H9 (cell line): ENCODE measurements at regions not wholly inside any gene's neighbourhood (a gene's known extent, or its start where the extent isn't known, plus 50 kb on each side); places are given as distances from the start of the nearest gene placed in this dataset.

Experiments
- DNase-seq: peaks from one replicate; pipeline ENCODE4 v3.0.0-alpha.2; 2017
- H2AFZ ChIP-seq: one replicate; pipeline ENCODE4 v1.6.1; 2013; ENCODE audit warnings: mild to moderate bottlenecking, low read length, control low read depth, moderate library complexity
- H2AK5ac ChIP-seq: 2 replicates; pipeline ENCODE4 v1.6.1; 2013; ENCODE audit warnings: low read length, control low read depth, mixed read lengths; ENCODE audit not compliant: insufficient read length
- H2BK120ac ChIP-seq: one replicate; pipeline ENCODE4 v1.6.1; 2013; ENCODE audit warnings: low read depth, mild to moderate bottlenecking, low read length, control low read depth, inconsistent platforms; ENCODE audit not compliant: poor library complexity, severe bottlenecking
- H2BK12ac ChIP-seq: 2 replicates; pipeline ENCODE4 v1.6.1; 2013; ENCODE audit warnings: low read length, control low read depth, mixed read lengths, low read depth; ENCODE audit not compliant: insufficient read length
- H2BK15ac ChIP-seq: 2 replicates; pipeline ENCODE4 v1.6.1; 2013; ENCODE audit warnings: low read depth, low read length, control low read depth
- H2BK20ac ChIP-seq: one replicate; pipeline ENCODE4 v1.6.1; 2013; ENCODE audit warnings: low read depth, mild to moderate bottlenecking, low read length, control low read depth, inconsistent platforms; ENCODE audit not compliant: poor library complexity, severe bottlenecking
- H2BK5ac ChIP-seq: 2 replicates; pipeline ENCODE4 v1.6.1; 2013; ENCODE audit warnings: low read length, control low read depth, mixed read lengths; ENCODE audit not compliant: insufficient read length
- H3K14ac ChIP-seq: 2 replicates; pipeline ENCODE4 v1.6.1; 2013; ENCODE audit warnings: low read length, control low read depth; ENCODE audit not compliant: insufficient read depth
- H3K18ac ChIP-seq: 2 replicates; pipeline ENCODE4 v1.6.1; 2013; ENCODE audit warnings: low read depth, mild to moderate bottlenecking, mixed read lengths, low read length, control low read depth; ENCODE audit not compliant: insufficient read length
- H3K23ac ChIP-seq: 2 replicates; pipeline ENCODE4 v1.6.1; 2013; ENCODE audit warnings: low read length, control low read depth, mixed read lengths, low read depth; ENCODE audit not compliant: insufficient read length
- H3K23me2 ChIP-seq: 2 replicates; pipeline ENCODE4 v1.6.1; 2013; ENCODE audit warnings: low read depth, mild to moderate bottlenecking, mixed read lengths, low read length, control low read depth; ENCODE audit not compliant: insufficient read length, poor library complexity, severe bottlenecking
- H3K27ac ChIP-seq: 2 replicates; pipeline ENCODE4 v1.5.1; 2013; ENCODE audit warnings: low read length, control low read depth, mixed read lengths, low read depth; ENCODE audit not compliant: insufficient read length
- H3K27me3 ChIP-seq: 2 replicates; pipeline ENCODE4 v1.6.1; 2013; ENCODE audit warnings: low read length, control low read depth, inconsistent platforms; ENCODE audit not compliant: insufficient read depth
- H3K4ac ChIP-seq: 2 replicates; pipeline ENCODE4 v1.6.1; 2013; ENCODE audit warnings: low read depth, mild to moderate bottlenecking, control low read depth, inconsistent platforms, low read length, moderate library complexity
- H3K4me1 ChIP-seq: 2 replicates; pipeline ENCODE4 v1.6.1; 2013; ENCODE audit warnings: low read length, control low read depth, inconsistent platforms; ENCODE audit not compliant: insufficient read depth
- H3K4me2 ChIP-seq: 2 replicates; pipeline ENCODE4 v1.6.1; 2013; ENCODE audit warnings: low read length, control low read depth, mixed read lengths; ENCODE audit not compliant: insufficient read length, insufficient read depth
- H3K56ac ChIP-seq: 2 replicates; pipeline ENCODE4 v1.6.1; 2013; ENCODE audit warnings: low read depth, mild to moderate bottlenecking, mixed read lengths, low read length, control low read depth; ENCODE audit not compliant: insufficient read length
- H3K79me1 ChIP-seq: 2 replicates; pipeline ENCODE4 v1.6.1; 2013; ENCODE audit warnings: low read depth, mild to moderate bottlenecking, moderate library complexity, low read length, control low read depth, inconsistent platforms; ENCODE audit not compliant: insufficient read depth, poor library complexity, severe bottlenecking
- H3K79me2 ChIP-seq: 2 replicates; pipeline ENCODE4 v1.6.1; 2013; ENCODE audit warnings: low read length, control low read depth, inconsistent platforms; ENCODE audit not compliant: insufficient read depth
- H3K9ac ChIP-seq: 2 replicates; pipeline ENCODE4 v1.6.1; 2013; ENCODE audit warnings: low read length, control low read depth, mixed read lengths; ENCODE audit not compliant: insufficient read length; ENCODE audit errors: extremely low read depth
- H3K9me3 ChIP-seq: one replicate; pipeline ENCODE4 v1.6.1; 2013; ENCODE audit warnings: low read depth, low read length, inconsistent platforms; ENCODE audit not compliant: control insufficient read depth
- H3T11ph ChIP-seq: one replicate; pipeline ENCODE4 v1.6.1; 2013; ENCODE audit warnings: mild to moderate bottlenecking, low read length, control low read depth, inconsistent platforms
- H4K20me1 ChIP-seq: one replicate; pipeline ENCODE4 v1.6.1; 2013; ENCODE audit not compliant: control insufficient read depth, insufficient read length, insufficient read depth
- H4K5ac ChIP-seq: 2 replicates; pipeline ENCODE4 v1.6.1; 2013; ENCODE audit warnings: low read depth, mild to moderate bottlenecking, mixed read lengths, low read length, control low read depth; ENCODE audit not compliant: insufficient read length
- H4K8ac ChIP-seq: replicated peaks from 2 replicates; pipeline ENCODE4 v1.6.1; 2013; ENCODE audit warnings: low read length, control low read depth, mixed read lengths, low read depth; ENCODE audit not compliant: insufficient read length
- H4K91ac ChIP-seq: 2 replicates; pipeline ENCODE4 v1.6.1; 2013; ENCODE audit warnings: low read depth, mild to moderate bottlenecking, moderate library complexity, mixed read lengths, low read length, control low read depth; ENCODE audit not compliant: insufficient read length
- H3K27ac Mint-ChIP-seq, 3 experiments: 2 replicates in 2 of 3; 3 replicates in 1 of 3; pipeline ENCODE4 v1.8.0; 2020 to 2021; ENCODE audit warnings: mixed read lengths in 3 of 3, mild to moderate bottlenecking in 1 of 3, moderate library complexity in 1 of 3
- H3K27me3 Mint-ChIP-seq: 2 replicates; pipeline ENCODE4 v1.8.0; 2021; ENCODE audit warnings: low read depth, mild to moderate bottlenecking, moderate library complexity, mixed read lengths
- H3K36me3 Mint-ChIP-seq, 3 experiments: 2 replicates in 2 of 3; 3 replicates in 1 of 3; pipeline ENCODE4 v1.8.0; 2020 to 2021; ENCODE audit warnings: low read depth in 3 of 3, mixed read lengths in 3 of 3; ENCODE audit not compliant: insufficient read depth in 1 of 3
- H3K4me1 Mint-ChIP-seq, 2 experiments: 2 replicates each; pipeline ENCODE4 v1.8.0; 2020; ENCODE audit warnings: mixed read lengths in 2 of 2
- H3K4me3 Mint-ChIP-seq, 2 experiments: 2 replicates in 1 of 2; 3 replicates in 1 of 2; pipeline ENCODE4 v1.8.0; 2020 to 2021; ENCODE audit warnings: mild to moderate bottlenecking in 2 of 2, mixed read lengths in 2 of 2, moderate library complexity in 1 of 2
- H3K9me3 Mint-ChIP-seq, 2 experiments: 2 replicates in 1 of 2; 3 replicates in 1 of 2; pipeline ENCODE4 v1.8.0; 2020; ENCODE audit warnings: mild to moderate bottlenecking in 2 of 2, mixed read lengths in 2 of 2, moderate library complexity in 1 of 2
- CTCF ChIP-seq: fragments of 200-600 bp; sonication (generic); conservative IDR thresholded peaks from 3 replicates; pipeline ENCODE4 v1.8.0; 2021; ENCODE audit warnings: antibody characterized with exemption, mild to moderate bottlenecking
- WGBS: extraction: QIAGEN DNeasy Blood & Tissue Kit; methylation state at CpG from one replicate; pipeline ENCODE4 v1.1.7; 2013; ENCODE audit warnings: missing lambda C conversion rate, low lambda C conversion rate, mixed read lengths; ENCODE audit not compliant: insufficient read length; ENCODE audit errors: extremely low coverage; 5-methylcytosine and 5-hydroxymethylcytosine counted together

GRCh38 chr3:168984872-168985271 is 678.6 kb downstream of the MECOM start:
- Histone ChIP-seq H2BK5ac (no peak overlapping the region), H2BK15ac (no peak overlapping the region), H3K4me2 (no peak overlapping the region), H3T11ph (no peak overlapping the region), H2BK20ac (no peak overlapping the region), H3K14ac (no peak overlapping the region), H3K56ac (no peak overlapping the region), H3K23ac (no peak overlapping the region), H3K9ac (no peak overlapping the region), H2BK12ac (no peak overlapping the region), H2AFZ (no peak overlapping the region), H3K4me1 (no peaks in the 10 kb centered on the region), H4K5ac (no peak overlapping the region), H3K23me2 (no peaks in the 10 kb centered on the region), H4K91ac (no peak overlapping the region), H4K20me1 (no peaks in the 10 kb centered on the region), H3K79me1 (no peaks in the 10 kb centered on the region), H4K8ac (no peak overlapping the region), H3K79me2 (no peaks in the 10 kb centered on the region), H3K4ac (no peak overlapping the region), H3K18ac (no peak overlapping the region), H2BK120ac (no peak overlapping the region), H3K27ac (no peak overlapping the region), H2AK5ac (no peak overlapping the region), H3K9me3 (no peaks in the 10 kb centered on the region), H3K27me3 (no peaks in the 10 kb centered on the region)
- WGBS: no CpG with 5 or more reads among the region's 1 CpG
- Mint-ChIP-seq H3K4me1 (peaks cover under 1 to 3% of the 10 kb centered on the region in 2 experiments; a peak in 2 of 4 replicates), H3K27me3 (no peaks in the 10 kb centered on the region), H3K27ac (no peak overlapping the region), H3K4me3 (no peak overlapping the region), H3K36me3 (no peaks in the 10 kb centered on the region), H3K9me3 (no peaks in the 10 kb centered on the region)
- no peak for DNase-seq
- no peak for TF ChIP-seq CTCF
